ENCODE measurements at regions not wholly inside any gene's neighbourhood (a gene's known extent, or its start where the extent isn't known, plus 50 kb on each side); places are given as distances from the start of the nearest gene placed in this dataset.

DNA sequence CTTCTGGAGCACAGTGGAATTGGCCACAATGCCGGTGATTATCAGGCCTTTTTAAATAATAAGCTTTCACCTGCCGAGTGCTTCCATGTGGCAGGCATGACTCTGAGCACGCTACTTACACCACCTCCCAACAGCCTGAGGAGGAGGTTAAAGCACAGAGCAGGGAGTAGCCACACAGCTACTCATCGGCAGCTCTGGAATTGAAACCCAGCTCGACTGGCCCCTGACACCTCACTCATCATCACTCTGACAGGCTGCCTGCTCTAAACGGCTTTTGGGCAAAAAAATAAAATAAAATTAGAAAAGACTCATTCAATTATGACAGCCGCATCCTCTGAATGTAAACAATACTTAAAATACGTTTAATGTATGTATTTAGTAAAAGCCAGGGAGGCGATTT is 326.4 kb upstream of the NOCT start:
- peak; percentile 35 for DNase-seq
- Histone ChIP-seq H3K9me2 (ENCODE audit: insufficient read depth) (no peaks in the 10 kb centered on the region), H2AFZ (0 out of 2 replicates have a peak overlapping the region, but pooled peaks have one; percentile 0), H3K4me2 (ENCODE audit: unreplicated experiment) (peak overlapping the region; percentile 53), H3K9ac (no peak overlapping the region), H3K4me1 (ENCODE audit: insufficient read depth) (peaks cover 15% of the 10 kb centered on the region), H3K27ac (no peak overlapping the region), H3K9me3 (ENCODE audit: low read depth) (no peaks in the 10 kb centered on the region), H4K20me1 (ENCODE audit: insufficient read depth) (no peaks in the 10 kb centered on the region), H3K36me3 (ENCODE audit: low read depth) (no peaks in the 10 kb centered on the region), H3F3A (ENCODE audit: insufficient read depth) (no peaks in the 10 kb centered on the region), H3K79me2 (ENCODE audit: insufficient read depth) (no peaks in the 10 kb centered on the region), H3K4me3 (no peak overlapping the region), H3K27me3 (replicated peaks; ENCODE audit: insufficient read depth) (no peaks in the 10 kb centered on the region)
- in situ Hi-C loops (cut with MboI): loop anchor here (25.0 kb wide), 1 partner anchor 1152 kb away; the partner anchor contains the start of gene PCDH18
- TF ChIP-seq EZH2 (IDR thresholded peaks at IDR 0.05; ENCODE audit: insufficient read depth, poor library complexity, severe bottlenecking) (no peak), EZH2phosphoT487 (IDR thresholded peaks at IDR 0.05; ENCODE audit: insufficient read depth, low read depth) (no peak)
- WGBS, 2 experiments (ENCODE audit: low coverage in 1 of 2, low lambda C conversion rate in 2 of 2, missing lambda C conversion rate in 2 of 2): 43 to 47% methylated on average over 9 of the region's 9 CpGs

DNA sequence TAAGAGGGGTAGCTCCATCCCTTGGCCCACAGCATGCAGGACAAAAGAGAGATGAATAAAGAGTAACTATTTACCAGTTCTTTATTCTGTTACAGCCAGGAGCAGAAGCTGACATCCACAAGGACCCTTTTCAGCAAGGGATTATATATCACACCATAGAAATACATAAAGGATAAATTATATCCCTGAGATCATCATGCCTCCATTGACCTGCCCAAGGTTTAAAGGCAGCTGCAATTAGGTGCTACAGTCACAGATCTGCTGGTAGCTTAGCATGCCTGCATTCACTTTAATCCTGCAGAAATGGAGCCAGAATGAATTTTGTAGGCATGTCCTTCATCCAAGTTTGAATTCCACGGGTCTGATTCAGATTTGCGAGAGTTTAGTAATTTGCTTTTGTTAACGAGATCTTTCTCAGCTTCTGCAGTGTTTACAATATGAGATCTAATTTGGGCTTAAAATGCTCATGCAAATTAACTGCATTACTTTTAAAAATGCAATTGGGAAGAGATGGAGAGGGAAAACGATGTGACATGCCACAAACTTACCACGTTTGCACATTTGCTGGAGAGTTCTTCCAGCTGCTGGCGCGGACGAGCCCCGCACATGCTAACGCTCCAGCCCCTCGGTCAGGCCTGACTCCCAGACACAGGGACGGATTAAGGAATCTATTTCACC is 327.0 kb upstream of the NOCT start:
- 18 to 24% methylated on average over 12 of the region's 12 CpGs for WGBS, 2 experiments (ENCODE audit: low coverage in 1 of 2, low lambda C conversion rate in 2 of 2, missing lambda C conversion rate in 2 of 2)
- no peaks in the 10 kb centered on the region for H4K20me1 ChIP-seq (ENCODE audit: insufficient read depth)

DNA sequence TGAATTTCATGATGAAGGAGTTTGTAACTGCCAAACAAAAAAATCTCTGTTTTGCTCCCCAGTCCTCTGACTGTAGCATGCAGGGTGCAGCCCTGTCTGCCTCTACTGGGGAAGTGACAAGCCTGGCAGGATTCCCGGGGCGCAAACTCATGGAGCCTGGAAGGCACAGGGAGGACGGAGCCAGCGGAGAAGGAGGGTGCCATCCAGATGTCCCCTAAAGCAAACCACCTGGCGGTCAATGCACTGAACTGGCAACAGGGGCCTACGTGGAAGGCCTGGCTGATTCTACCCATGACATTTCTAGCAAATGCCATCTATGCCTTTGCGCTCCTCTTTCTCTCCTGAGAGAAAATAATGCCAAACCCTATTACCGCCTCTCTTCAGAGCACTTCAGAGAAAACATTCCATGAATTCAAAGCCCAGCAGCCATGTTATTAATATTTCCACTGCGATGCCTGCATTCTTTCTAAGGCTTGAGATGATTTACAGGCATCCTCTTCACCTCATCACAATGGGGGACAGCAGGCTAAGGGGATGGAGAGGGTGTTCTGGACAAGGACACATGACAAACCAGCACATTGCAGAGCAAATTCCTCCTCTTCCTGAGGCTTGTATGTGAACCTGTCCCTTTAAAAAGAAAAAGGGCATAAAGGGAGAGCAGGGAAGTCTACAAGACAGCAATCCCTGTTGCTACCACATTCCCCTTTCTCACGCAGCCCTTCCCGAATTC is 329.3 kb upstream of the NOCT start:
- Histone ChIP-seq H3K79me2 (ENCODE audit: insufficient read depth) (no peaks in the 10 kb centered on the region), H3K9me2 (ENCODE audit: insufficient read depth) (no peaks in the 10 kb centered on the region), H3K9me3 (ENCODE audit: low read depth) (no peaks in the 10 kb centered on the region), H3K4me2 (ENCODE audit: unreplicated experiment) (no peak overlapping the region), H3K4me1 (ENCODE audit: insufficient read depth) (peaks cover 13% of the 10 kb centered on the region), H4K20me1 (ENCODE audit: insufficient read depth) (no peaks in the 10 kb centered on the region), H3F3A (ENCODE audit: insufficient read depth) (no peaks in the 10 kb centered on the region), H2AFZ (no peak overlapping the region), H3K36me3 (ENCODE audit: low read depth) (no peaks in the 10 kb centered on the region), H3K4me3 (no peak overlapping the region), H3K9ac (no peak overlapping the region), H3K27ac (no peak overlapping the region), H3K27me3 (replicated peaks; ENCODE audit: insufficient read depth) (no peaks in the 10 kb centered on the region)
- peak; percentile 38 for DNase-seq
- in situ Hi-C loops (cut with MboI): loop anchor here (25.0 kb wide), 1 partner anchor 1149 kb away; the partner anchor contains the start of gene PCDH18
- TF ChIP-seq EZH2phosphoT487 (IDR thresholded peaks at IDR 0.05; ENCODE audit: insufficient read depth, low read depth): no peak
- no peak for TF ChIP-seq EZH2 (IDR thresholded peaks at IDR 0.05; ENCODE audit: insufficient read depth, poor library complexity, severe bottlenecking)
- WGBS, 2 experiments (ENCODE audit: low coverage in 1 of 2, low lambda C conversion rate in 2 of 2, missing lambda C conversion rate in 2 of 2): 68 to 69% methylated on average over 11 of the region's 11 CpGs

More for the DNA sequence above, 327.0 kb upstream of the NOCT start:
- DNase-seq: peak; percentile 32
- Histone ChIP-seq H3K36me3 (ENCODE audit: low read depth) (no peaks in the 10 kb centered on the region), H3K4me1 (ENCODE audit: insufficient read depth) (peaks cover 15% of the 10 kb centered on the region), H3K79me2 (ENCODE audit: insufficient read depth) (no peaks in the 10 kb centered on the region), H2AFZ (0 out of 2 replicates have a peak overlapping the region, but pooled peaks have one; percentile 0), H3K9ac (no peak overlapping the region), H3K4me3 (0 out of 2 replicates have a peak overlapping the region, but pooled peaks have one; percentile 25), H3K4me2 (ENCODE audit: unreplicated experiment) (peak overlapping the region; percentile 53), H3K27me3 (replicated peaks; ENCODE audit: insufficient read depth) (no peaks in the 10 kb centered on the region), H3K9me3 (ENCODE audit: low read depth) (no peaks in the 10 kb centered on the region), H3K9me2 (ENCODE audit: insufficient read depth) (no peaks in the 10 kb centered on the region), H3K27ac (no peak overlapping the region), H3F3A (ENCODE audit: insufficient read depth) (no peaks in the 10 kb centered on the region)
- in situ Hi-C loops (cut with MboI): loop anchor here (25.0 kb wide), 1 partner anchor 1151 kb away; the partner anchor contains the start of gene PCDH18
- TF ChIP-seq EZH2phosphoT487 (IDR thresholded peaks at IDR 0.05; ENCODE audit: insufficient read depth, low read depth) (no peak), EZH2 (IDR thresholded peaks at IDR 0.05; ENCODE audit: insufficient read depth, poor library complexity, severe bottlenecking) (no peak)

DNA sequence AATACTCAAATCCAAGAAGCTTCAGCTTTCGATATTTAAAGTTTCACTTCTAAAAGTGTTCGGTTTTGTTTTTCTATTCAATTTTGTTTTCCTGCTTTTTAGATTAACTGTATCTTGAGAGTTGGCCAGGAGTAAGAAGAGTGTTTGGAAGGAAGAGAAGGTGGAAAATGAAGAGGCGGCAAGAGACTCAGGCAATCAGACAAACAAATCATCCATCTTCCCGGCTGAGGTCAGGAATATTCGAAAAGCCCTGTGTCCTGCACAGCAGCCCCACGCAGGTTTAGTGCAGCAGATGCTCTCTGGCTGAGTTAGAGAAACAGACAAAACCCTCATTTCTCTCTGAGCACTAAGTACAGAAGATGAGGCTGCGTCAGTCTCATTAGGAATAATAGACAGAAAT is 330.3 kb upstream of the NOCT start:
- Histone ChIP-seq H3K4me3 (no peak overlapping the region), H3K4me2 (ENCODE audit: unreplicated experiment) (no peak overlapping the region), H3K27ac (no peak overlapping the region), H4K20me1 (ENCODE audit: insufficient read depth) (no peaks in the 10 kb centered on the region), H3F3A (ENCODE audit: insufficient read depth) (no peaks in the 10 kb centered on the region), H3K4me1 (ENCODE audit: insufficient read depth) (peaks cover 15% of the 10 kb centered on the region), H3K27me3 (replicated peaks; ENCODE audit: insufficient read depth) (no peaks in the 10 kb centered on the region), H3K36me3 (ENCODE audit: low read depth) (no peaks in the 10 kb centered on the region), H2AFZ (peak overlapping the region; percentile 51; the same call in 1 of the 2 replicates), H3K9me2 (ENCODE audit: insufficient read depth) (no peaks in the 10 kb centered on the region), H3K79me2 (ENCODE audit: insufficient read depth) (no peaks in the 10 kb centered on the region), H3K9me3 (ENCODE audit: low read depth) (no peaks in the 10 kb centered on the region), H3K9ac (no peak overlapping the region)
- WGBS, 2 experiments (ENCODE audit: low coverage in 1 of 2, low lambda C conversion rate in 2 of 2, missing lambda C conversion rate in 2 of 2): 41 to 52% methylated on average over 7 of the region's 7 CpGs
- DNase-seq: no peak
- TF ChIP-seq EZH2phosphoT487 (IDR thresholded peaks at IDR 0.05; ENCODE audit: insufficient read depth, low read depth) (no peak), EZH2 (IDR thresholded peaks at IDR 0.05; ENCODE audit: insufficient read depth, poor library complexity, severe bottlenecking) (no peak)
- in situ Hi-C loops (cut with MboI): loop anchor here (25.0 kb wide), 1 partner anchor 1148 kb away; the partner anchor contains the start of gene PCDH18

Data from GM23248 (cell line).